ENCODE measurements at regions not wholly inside any gene's neighbourhood (a gene's known extent, or its start where the extent isn't known, plus 50 kb on each side); places are given as distances from the start of the nearest gene placed in this dataset.

DNA sequence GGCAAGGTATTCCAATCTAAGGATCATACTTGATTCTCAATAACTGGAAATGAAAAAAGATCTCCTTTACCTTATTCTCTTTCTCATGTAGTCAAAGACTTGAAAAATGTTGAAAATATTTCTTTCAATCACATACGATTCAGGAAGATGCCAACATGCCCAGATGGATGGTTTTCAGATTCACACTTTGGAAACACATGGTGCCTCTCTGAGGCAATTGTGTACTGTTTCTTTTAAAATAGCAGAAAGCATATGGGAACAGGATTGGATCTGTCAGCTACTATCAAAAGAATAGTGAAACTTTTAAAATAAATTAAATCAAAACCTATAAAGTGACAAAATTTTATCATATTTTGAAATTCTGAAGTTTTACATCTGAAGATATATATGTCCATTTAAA, 222.4 kb downstream of the SPRY2 start:
- no peaks in the 10 kb centered on the region for H3K36me3 Mint-ChIP-seq (ENCODE audit: low read depth)
- TF ChIP-seq, protein P1, sequence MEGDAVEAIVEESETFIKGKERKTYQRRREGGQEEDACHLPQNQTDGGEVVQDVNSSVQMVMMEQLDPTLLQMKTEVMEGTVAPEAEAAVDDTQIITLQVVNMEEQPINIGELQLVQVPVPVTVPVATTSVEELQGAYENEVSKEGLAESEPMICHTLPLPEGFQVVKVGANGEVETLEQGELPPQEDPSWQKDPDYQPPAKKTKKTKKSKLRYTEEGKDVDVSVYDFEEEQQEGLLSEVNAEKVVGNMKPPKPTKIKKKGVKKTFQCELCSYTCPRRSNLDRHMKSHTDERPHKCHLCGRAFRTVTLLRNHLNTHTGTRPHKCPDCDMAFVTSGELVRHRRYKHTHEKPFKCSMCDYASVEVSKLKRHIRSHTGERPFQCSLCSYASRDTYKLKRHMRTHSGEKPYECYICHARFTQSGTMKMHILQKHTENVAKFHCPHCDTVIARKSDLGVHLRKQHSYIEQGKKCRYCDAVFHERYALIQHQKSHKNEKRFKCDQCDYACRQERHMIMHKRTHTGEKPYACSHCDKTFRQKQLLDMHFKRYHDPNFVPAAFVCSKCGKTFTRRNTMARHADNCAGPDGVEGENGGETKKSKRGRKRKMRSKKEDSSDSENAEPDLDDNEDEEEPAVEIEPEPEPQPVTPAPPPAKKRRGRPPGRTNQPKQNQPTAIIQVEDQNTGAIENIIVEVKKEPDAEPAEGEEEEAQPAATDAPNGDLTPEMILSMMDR (IDR thresholded peaks at IDR 0.05), result no peak
- no peak overlapping the region for H3K27ac Mint-ChIP-seq
- H3K4me3 Mint-ChIP-seq, result no peak overlapping the region
- DNase-seq, result no peak
- peaks cover 32% of the 10 kb centered on the region for H3K4me1 Mint-ChIP-seq (ENCODE audit: low read depth)
- H3K27me3 Mint-ChIP-seq (ENCODE audit: insufficient read depth), result no peaks in the 10 kb centered on the region
- no peaks in the 10 kb centered on the region for H3K9me3 Mint-ChIP-seq

DNA sequence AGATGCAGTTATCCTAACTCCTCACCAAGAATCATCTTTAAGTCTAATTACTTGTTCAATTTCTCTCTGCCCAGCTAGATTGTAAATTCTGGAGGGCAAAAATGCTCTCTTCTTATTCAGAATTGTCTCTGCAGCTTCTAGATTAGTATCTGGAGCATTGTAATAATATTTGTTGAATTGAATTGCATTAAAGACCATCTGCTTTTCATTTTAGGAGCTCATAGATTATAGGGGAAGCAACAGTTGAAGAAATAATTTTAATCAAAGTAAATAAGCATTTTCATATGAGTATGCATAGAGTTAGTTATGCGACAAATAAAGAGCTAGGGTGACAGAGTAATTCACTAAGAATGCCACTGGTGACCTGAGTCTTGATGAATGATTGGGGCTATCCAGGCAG, 222.8 kb downstream of the SPRY2 start:
- no peaks in the 10 kb centered on the region for H3K9me3 Mint-ChIP-seq
- no peak overlapping the region for H3K27ac Mint-ChIP-seq
- no peaks in the 10 kb centered on the region for H3K36me3 Mint-ChIP-seq (ENCODE audit: low read depth)
- no peak overlapping the region for H3K4me3 Mint-ChIP-seq
- TF ChIP-seq, protein P1 (IDR thresholded peaks at IDR 0.05), result no peak
- peaks cover 32% of the 10 kb centered on the region for H3K4me1 Mint-ChIP-seq (ENCODE audit: low read depth)
- no peaks in the 10 kb centered on the region for H3K27me3 Mint-ChIP-seq (ENCODE audit: insufficient read depth)
- DNase-seq, result no peak

DNA sequence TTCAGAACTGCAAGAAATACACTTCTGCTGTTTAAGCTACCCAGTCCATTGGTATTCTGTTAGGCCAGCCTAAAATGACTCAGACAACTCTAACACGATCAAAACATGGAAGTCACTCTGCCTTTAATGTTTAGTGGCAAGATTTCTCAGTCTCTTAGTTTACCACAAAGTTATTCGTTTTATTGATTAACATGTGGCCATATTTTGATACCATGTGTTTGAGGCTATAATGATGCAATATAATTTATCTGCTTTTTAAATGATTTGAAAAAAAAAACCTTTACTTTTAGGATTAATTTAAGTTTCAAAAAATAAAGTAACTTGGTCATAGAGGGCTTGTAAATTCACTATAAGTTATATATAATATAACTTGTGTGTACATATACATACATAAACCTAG, 223.4 kb downstream of the SPRY2 start:
- H3K4me1 Mint-ChIP-seq (ENCODE audit: low read depth), result peaks cover 32% of the 10 kb centered on the region
- H3K9me3 Mint-ChIP-seq, result no peaks in the 10 kb centered on the region
- DNase-seq, result no peak
- no peak overlapping the region for H3K27ac Mint-ChIP-seq
- no peaks in the 10 kb centered on the region for H3K36me3 Mint-ChIP-seq (ENCODE audit: low read depth)
- H3K4me3 Mint-ChIP-seq, result no peak overlapping the region
- TF ChIP-seq, protein P1 (IDR thresholded peaks at IDR 0.05), result no peak
- no peaks in the 10 kb centered on the region for H3K27me3 Mint-ChIP-seq (ENCODE audit: insufficient read depth)

DNA sequence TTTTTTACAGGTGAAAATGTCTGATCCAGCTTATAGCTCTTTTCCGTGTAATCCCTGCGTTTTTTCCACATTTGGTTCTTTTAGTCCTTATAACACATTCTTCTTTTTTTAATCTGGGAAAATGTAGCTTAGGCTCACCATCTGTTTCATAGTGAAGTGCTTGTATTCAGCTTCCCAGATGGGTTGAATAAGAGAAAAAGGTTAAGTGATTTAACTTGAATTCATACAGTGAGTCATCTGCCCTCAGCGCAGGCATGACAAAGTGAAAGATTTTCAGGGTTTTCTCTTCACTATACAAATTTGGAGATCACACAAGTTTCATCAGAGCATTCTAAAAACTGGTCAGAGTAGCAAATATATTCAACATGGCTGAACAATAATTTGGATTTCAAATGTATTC, 224.8 kb downstream of the SPRY2 start:
- TF ChIP-seq, protein P1 (IDR thresholded peaks at IDR 0.05), result no peak
- Mint-ChIP-seq H3K27me3 (ENCODE audit: insufficient read depth) (no peaks in the 10 kb centered on the region), H3K4me1 (ENCODE audit: low read depth) (peaks cover 32% of the 10 kb centered on the region), H3K27ac (peak overlapping the region; percentile 45), H3K36me3 (ENCODE audit: low read depth) (no peaks in the 10 kb centered on the region), H3K9me3 (no peaks in the 10 kb centered on the region), H3K4me3 (peak overlapping the region; percentile 30)
- DNase-seq, result peak; percentile 54

DNA sequence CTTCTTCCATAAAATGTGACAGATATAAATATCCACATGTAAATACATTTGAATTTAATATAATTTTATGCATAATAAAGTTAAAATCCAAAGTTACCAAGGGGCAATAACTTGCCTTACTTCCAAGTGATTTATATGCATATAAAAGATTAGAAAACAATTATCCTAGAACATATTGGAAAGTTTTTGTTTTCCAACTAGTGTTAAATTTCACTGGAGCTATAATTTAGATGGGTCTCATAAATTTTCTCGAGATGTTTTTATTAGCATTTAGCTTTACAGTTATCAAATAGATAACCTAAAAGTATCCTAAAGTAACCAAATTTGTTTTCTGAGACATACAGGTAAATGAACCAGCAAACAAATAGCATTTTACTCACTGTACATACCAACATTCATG, 225.3 kb downstream of the SPRY2 start:
- TF ChIP-seq, protein P1 (IDR thresholded peaks at IDR 0.05), result no peak
- no peak for DNase-seq
- no peak overlapping the region for H3K4me3 Mint-ChIP-seq
- no peaks in the 10 kb centered on the region for H3K9me3 Mint-ChIP-seq
- H3K36me3 Mint-ChIP-seq (ENCODE audit: low read depth), result no peaks in the 10 kb centered on the region
- H3K4me1 Mint-ChIP-seq (ENCODE audit: low read depth), result peaks cover 27% of the 10 kb centered on the region
- no peak overlapping the region; the same call in 1 of the 2 replicates for H3K27ac Mint-ChIP-seq
- no peaks in the 10 kb centered on the region for H3K27me3 Mint-ChIP-seq (ENCODE audit: insufficient read depth)

Measured in HFFc6 (cell line).